C4-2B (cell line): ENCODE measurements at regions not wholly inside any gene's neighbourhood (a gene's known extent, or its start where the extent isn't known, plus 50 kb on each side); places are given as distances from the start of the nearest gene placed in this dataset.

Experiments used
- ZFX ChIP-seq: fragments of 450-650 bp; IDR thresholded peaks from 2 replicates; pipeline ENCODE4 v1.6.1; 2017
- TF ChIP-seq, protein P1 (sequence below): fragments of 450-650 bp; conservative IDR thresholded peaks from 2 replicates; pipeline ENCODE4 v1.5.1; 2017; ENCODE audit warnings: mild to moderate bottlenecking

DNA sequence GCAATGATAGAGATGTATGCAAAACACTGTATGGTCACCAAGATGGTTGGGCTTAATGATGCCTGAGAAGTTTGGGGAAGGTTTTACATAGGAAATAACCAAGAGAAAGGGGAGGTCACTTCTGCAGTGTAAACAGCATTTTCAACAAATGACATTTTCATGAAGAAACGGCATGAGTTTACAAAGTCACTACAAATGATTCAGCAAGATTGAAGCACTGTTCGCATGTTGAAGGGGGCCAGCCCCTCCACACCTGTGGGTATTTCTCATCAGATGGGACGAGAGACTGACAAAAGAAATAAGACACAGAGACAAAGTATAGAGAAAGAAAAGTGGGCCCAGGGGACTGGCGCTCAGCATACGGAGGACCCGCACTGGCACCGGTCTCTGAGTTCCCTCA, 234.1 kb upstream of the POGK start:
- TF ChIP-seq, protein P1, sequence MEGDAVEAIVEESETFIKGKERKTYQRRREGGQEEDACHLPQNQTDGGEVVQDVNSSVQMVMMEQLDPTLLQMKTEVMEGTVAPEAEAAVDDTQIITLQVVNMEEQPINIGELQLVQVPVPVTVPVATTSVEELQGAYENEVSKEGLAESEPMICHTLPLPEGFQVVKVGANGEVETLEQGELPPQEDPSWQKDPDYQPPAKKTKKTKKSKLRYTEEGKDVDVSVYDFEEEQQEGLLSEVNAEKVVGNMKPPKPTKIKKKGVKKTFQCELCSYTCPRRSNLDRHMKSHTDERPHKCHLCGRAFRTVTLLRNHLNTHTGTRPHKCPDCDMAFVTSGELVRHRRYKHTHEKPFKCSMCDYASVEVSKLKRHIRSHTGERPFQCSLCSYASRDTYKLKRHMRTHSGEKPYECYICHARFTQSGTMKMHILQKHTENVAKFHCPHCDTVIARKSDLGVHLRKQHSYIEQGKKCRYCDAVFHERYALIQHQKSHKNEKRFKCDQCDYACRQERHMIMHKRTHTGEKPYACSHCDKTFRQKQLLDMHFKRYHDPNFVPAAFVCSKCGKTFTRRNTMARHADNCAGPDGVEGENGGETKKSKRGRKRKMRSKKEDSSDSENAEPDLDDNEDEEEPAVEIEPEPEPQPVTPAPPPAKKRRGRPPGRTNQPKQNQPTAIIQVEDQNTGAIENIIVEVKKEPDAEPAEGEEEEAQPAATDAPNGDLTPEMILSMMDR: no peak
- TF ChIP-seq ZFX: no peak
